GM18870 (cell line): ENCODE measurements at regions not wholly inside any gene's neighbourhood (a gene's known extent, or its start where the extent isn't known, plus 50 kb on each side); places are given as distances from the start of the nearest gene placed in this dataset.

Experiments
- ATAC-seq: cut with Tn5 transposase; IDR thresholded peaks from one replicate; pipeline ENCODE4 v1.9.1; 2021; ENCODE audit warnings: moderate library complexity; ENCODE audit not compliant: unreplicated experiment

DNA sequence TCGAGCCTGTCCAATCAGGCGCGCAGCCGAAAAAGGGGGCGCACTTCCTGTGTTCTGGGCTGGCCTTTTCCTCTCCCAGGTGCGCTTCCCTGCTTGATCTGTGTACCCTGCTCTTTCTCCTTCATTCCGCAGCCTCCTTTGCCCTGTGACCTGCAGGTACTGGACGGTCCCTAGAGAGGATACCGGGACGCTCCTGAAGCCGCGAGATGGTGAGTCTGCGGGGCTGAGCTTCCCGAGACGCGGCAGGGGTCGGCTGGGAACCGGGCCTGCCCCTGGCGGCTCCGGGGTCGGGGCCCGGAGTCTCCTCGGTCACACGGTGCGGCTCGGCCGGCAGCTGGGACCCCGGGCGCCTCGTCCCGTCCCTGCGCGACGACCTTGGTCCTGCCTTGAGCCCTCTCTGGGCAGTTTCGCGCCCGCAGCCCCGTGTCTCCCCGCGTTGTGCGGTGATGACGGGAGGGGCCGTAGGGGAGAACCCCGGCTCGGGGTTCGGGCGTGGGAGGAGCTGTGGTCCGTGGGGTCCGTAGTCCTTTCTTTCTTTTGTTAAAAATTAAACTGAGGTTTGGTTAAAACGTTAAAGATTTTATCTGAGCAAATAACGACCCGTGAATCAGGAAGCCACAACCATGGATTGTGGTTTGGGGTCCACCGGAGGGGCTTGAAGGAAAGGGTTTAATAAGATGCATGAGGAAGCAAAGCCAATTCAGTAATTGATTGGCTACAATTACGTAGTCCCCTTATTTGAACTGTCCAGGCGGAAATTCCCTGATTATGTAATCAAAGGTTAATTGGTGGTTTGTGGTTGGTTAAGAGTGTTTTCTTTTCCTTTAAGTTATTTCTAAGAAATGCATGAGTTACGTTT, 172.8 kb upstream of the ZNF267 start:
- peak; percentile 55 for ATAC-seq

DNA sequence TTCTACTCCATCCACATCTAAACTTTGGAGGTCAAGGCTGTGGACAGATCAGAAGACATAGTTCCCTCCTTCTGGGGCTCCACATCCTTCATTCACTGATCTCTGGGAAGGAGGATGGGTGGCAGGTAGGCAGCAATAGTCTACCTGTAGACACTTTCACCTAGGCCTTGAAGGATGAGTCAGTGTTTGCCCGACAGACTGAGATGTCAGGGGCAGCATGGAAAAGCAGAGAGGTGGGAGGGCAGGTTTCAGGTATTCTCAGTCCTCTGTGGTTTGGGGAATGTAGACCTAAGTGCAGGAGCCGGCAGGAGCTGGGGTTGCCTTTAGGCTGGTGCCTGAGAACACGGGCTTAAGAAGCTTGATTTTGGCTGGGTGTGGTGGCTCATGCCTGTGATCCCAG, 171.9 kb upstream of the ZNF267 start:
- no peak for ATAC-seq

GRCh38 chr16:31702796-31703195, 170.8 kb upstream of the ZNF267 start:
- ATAC-seq = no peak

DNA sequence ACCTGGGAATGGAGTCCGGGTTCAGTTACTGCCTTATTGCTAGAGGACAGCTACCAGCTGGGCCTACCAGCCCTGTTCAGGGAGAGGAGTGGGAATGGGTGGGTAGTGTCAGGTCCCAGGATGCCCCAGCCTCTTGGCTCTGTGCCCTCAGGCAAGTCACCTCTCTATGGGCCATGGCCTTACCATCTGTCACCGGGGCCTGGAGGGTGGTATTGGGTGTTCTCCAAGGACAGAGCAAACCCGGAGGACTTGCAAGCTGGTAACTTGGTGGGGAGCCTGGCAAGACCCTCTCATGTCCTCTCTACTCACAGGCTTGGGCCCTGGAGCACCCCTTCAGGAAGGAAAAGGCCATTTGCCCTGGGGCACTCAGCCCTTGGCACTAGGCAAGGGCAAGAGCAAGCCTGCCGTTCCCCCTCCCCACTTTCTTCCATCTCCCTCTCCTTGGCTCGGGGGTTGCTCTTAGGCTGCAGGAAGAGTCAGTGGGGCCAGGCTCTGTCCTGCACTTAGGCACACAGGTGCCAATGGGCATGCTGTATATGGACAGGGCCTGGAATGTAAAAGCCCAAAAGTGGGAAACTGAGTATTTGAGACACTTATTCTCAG, 170.0 kb upstream of the ZNF267 start:
- ATAC-seq = no peak

DNA sequence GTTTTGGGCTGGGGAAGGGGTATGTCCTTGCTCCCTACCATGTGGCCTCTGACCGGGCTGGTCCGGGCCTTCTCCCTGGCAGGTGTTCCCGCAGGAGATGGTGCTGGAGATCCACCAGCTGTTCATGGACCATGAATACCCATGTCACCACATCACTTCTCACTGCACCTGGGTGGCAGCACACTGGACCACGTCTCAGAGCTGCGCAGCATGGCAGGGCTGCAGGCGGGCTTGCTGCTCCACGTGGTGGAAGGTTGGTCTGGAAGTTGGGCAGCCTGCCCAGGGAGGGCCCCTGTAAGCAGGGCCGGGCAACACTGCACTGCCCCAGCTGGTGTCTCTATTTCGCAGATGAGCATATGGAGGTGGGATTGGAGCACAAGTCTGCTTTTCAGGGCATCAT, 169.5 kb upstream of the ZNF267 start:
- ATAC-seq = no peak

DNA sequence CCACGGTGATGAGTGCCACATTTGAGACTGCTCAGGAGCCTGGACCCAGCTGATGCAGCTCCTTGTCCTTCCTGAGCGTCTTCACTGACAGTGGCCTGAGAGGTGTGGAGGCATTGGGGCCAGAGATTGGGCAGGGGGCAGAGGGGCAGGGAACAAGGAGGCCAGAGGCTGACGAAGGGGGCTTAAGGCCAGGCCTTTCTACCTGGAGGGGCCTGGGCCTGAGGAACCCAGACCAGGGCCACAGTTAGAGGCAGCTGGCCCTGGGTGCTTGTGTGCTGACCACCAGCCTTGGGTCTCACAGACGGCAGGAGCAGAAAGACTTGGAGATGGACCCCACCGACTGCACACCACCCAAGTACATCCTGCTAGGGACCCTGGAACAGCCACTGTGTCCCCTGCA, 168.2 kb upstream of the ZNF267 start:
- no peak for ATAC-seq

DNA sequence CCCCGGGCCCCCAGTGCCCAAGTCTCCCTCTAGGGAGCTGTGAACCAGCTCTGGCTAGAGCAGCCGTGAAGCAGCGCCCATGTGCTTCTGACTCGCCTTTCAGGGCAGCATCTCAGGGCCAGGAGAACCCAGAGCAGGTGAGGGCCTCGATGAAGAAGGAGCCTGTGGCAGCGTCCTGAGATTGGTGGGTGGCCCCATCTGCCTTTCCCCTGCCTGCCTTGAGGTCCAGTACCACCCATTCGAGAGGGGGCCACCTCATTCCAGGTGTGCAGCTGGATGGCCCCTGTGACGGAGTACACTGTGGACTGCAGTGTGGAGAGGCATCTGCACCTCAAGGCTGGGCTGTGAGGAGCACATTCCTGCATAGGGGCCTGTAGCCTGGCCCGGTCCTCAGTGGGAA, 167.3 kb upstream of the ZNF267 start:
- no peak for ATAC-seq

DNA sequence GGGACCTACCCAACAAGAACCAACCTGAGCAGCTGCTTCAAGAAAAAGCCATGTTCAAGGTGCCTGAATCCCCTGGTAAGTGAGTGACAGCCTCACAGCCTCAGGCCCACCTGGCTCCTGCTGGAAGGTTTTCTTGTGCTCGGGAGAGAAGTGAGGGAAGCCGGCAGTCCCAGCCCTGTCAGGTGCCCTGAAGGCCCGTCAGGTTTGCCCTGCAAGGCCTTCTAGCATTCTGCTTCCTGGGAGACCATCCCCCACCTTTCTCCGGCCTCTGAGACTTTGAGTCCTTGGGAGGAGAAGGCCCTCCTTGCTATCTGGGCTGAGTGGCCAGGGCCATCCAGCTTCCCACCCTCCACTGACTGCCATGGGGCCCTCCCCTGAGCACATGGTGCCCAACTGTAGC, 166.7 kb upstream of the ZNF267 start:
- no peak for ATAC-seq

- no peak for ATAC-seq
Observed at GRCh38 chr16:31707743-31708335, 165.8 kb upstream of the ZNF267 start.

DNA sequence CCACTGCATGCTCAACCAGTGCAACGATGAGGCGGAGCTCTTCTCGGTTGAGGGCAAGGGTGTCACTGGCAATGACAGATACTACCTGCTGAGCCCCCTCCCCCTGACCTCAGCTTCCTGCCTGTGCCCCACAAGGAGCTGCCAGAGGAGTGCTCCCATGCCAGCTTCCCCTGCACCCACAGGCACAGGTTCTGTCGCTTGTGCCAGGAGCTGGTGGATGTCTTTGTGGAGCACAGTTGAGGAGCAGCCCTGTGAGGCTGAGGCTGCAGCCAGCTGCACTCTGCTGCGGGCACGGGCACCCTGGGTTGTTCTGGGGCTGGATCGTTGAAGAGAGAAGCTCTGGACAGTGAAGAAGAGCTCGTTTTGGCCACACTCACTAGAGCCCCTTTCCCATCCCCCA, 165.3 kb upstream of the ZNF267 start:
- ATAC-seq = no peak

GRCh38 chr16:31709181-31709580, 164.4 kb upstream of the ZNF267 start:
- no peak for ATAC-seq

DNA sequence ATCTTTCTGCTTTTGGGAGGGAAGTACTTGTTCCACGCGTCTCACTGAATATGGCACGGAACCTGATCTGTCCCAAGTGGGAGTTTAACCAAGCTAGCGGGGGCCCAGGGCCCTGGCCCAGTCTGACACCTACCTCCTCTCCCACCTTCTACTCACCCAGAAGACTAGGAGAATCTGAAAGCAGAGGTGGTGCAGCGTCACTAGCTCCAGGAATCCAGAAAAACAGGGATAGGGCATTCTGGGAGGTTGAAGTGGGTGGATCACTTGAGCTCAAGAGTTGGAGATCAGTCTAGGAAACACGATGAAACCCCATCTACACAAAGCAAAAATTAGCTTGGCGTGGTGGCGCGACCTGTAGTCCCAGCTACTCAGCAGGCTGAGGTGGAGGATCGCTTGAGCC, 163.5 kb upstream of the ZNF267 start:
- ATAC-seq = no peak

DNA sequence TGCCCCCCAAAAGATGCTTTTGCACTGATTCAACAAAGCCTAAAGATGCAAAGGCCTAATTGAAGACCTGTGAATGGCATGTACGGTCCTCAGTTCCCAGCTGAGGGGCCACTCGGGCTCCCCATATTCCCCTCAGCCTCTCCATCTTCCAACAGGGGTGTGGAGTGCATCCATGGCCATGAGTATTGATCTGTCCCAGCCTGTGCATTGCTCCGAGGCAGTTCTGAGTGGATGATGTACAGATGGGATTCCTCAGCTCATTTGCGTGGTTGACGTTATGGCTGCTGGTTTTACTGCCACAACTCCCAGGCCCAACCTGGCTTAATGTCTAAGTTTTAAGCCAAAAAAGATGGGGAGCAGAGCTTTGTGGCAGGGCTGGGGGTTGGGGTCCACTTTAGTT, 162.7 kb upstream of the ZNF267 start:
- ATAC-seq = no peak

DNA sequence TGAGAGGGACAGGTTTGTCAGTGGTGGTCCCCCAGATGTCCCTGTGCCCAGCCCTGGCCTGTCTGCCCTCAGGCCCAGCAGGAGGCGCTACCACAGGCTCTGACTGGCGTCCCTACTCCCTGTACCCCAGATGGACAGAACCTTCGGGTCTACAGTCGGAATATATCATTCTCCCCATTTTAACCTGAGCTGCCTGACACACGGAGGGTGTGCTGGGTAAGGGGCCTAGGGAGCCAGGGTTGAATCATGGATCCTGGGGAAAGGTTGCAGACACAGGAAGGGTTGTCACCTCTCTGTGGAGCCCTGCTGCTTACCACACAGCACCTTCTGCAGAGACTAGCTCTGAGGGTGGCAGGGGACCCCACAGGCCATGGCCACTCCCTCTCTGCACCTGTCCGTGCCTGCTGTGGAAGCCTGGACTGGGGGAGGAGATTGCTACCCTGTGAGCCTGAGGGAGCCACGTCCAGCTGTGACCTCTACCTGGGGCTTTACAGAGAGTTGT, 162.2 kb upstream of the ZNF267 start:
- ATAC-seq = no peak

DNA sequence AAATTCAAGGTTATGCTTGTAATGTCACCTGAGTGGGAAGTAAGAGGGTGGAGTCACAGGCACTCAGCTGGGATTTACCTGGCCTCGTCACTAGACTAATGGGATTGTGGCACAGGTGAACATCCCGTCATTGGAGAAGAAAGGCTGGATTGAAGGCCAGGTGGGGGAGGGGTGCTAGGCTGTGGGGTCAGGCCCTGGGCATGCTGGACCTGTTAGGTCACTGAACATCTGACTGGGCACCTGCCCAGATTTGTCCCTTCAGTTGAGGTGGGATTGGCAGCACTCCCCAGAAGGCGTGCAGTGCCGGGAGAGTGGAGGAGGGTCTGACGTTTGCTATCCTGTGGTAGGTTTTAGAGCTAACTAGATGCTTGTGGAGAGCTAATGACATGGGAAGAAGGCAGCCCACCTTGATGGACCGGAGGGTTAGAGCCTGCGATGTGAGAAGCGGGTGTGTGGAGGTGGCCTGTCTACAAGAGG, 161.5 kb upstream of the ZNF267 start:
- no peak for ATAC-seq

DNA sequence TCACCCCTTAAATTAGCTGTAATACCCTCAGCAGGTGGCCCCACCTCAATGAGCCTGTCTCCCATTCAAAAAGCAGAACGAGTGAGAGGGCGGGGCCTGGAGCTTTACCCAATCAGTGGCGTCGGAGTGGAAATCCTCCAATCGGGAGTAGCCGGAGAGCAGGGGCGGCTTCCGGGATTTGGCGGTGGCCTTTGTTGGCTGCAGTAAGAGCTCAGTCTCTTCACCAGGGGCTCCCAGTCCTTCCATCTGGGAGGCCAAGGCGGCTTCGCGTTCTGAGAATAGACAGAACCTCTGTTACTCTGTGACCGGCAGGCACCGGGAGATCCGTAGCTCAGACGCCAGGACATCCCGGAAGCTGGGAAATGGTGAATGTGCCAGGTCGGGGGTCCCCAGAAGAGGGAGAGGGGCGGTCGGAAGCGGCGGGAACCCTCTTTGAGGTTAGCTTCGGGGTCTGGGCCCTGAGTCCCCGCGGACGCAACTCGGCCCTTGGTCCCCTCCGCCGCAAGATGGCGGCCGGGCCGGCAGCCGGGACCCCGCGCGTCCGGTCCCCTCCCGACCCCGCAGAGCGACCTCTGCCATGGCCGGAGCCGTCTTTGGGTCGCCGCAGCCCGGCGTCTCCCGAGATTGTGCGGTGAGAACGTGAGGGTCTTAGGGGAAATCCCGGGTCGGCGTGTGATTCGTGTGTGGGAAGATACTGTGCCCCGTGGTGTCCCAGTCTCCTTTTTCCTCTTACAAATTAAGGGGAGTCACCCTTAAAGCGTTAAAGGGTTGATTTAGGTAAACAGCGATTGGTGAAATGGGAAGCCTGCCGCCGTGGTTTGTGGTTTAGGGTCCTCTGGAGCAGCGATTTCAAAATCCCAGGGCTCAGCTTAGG, 160.3 kb upstream of the ZNF267 start:
- ATAC-seq = peak; percentile 95

DNA sequence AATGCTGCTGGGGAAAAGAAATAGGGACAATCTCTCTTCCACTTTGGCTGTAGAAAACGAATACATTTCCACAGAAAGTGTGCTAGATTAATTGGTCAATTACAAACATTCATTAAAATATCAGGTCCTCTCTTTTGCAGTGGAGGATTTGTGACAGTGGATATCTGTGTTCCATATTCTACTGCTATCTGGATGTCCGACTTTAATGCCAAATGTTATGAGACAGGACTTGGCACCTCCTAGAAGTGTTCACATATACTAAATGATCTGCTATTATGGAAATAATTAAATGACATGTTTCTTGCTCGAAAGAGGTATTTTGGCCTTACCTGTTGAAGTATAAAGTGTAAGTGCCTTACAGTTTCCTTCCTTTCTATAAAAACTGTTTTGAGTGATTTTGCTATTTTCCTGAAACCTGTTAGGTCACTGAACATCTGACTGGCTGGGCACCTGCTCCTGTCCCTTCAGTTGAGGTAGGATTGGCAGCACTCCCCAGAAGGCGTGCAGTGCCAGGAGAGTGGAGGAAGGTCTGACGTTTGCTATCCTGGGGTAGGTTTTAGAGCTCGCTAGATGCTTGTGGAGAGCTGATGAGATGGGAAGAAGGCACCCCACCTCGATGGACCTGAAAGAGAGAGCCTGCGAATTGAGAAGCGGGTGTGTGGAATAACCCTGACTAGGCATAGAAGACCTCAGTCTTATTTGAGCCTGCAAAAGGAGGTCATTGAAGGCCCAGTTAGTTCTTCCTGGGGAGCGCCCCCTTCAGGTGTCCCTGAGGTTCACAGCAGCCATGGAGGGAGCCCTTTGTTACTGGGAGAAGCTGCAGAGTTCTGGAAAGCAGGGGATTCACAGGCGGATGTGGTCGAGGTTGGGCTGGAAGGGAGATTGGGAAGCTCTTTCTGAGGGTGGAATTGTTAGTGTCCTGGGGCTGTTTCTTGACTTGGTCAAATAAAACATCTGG, 159.4 kb upstream of the ZNF267 start:
- no peak for ATAC-seq

GRCh38 chr16:31714903-31715504, 158.6 kb upstream of the ZNF267 start:
- ATAC-seq = no peak

GRCh38 chr16:31715915-31716314, 157.7 kb upstream of the ZNF267 start:
- ATAC-seq = no peak
